ENCODE measurements at regions not wholly inside any gene's neighbourhood (a gene's known extent, or its start where the extent isn't known, plus 50 kb on each side); places are given as distances from the start of the nearest gene placed in this dataset.

DNA sequence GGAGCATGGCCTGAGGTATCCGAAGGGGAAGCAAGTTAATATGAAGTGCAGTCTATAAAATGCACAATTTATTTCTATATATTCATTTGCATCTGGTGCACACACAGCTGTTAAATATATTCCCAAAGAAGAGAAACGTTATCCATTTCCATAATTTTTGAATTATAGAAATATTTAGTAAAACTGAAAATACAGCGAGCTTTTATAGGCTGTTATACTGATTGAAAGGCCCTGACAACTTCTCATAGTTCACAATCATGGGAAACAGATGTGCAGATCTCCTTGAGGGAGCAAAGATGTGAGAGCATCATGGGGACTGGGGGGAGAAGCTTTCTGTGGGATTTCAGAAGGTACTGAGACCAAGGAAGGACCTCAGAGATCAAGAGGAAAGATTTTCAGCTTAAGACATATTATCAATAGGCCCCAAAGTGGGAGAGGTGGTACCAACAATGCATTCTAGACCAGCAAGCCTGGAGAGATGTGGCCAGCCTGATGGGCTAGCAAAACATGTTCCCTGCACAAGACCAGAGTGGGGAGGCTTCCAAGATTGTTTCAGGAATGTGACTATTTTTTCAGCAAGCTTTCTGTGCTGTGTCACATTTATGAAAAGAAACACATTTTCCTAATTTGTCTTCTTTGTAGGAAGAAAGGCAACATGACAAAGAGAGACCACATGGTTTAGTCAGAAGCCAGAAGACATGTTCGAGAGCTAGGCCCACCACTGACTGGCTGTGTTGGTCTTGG lies 256.0 kb upstream of the SFRP2 start:
- TF ChIP-seq CTCF (IDR thresholded peaks at IDR 0.05) (no peak), POLR2A (IDR thresholded peaks at IDR 0.05) (no peak)

All from lower leg skin (tissue), 3 donors.